ENCODE measurements at regions not wholly inside any gene's neighbourhood (a gene's known extent, or its start where the extent isn't known, plus 50 kb on each side); places are given as distances from the start of the nearest gene placed in this dataset.

DNA sequence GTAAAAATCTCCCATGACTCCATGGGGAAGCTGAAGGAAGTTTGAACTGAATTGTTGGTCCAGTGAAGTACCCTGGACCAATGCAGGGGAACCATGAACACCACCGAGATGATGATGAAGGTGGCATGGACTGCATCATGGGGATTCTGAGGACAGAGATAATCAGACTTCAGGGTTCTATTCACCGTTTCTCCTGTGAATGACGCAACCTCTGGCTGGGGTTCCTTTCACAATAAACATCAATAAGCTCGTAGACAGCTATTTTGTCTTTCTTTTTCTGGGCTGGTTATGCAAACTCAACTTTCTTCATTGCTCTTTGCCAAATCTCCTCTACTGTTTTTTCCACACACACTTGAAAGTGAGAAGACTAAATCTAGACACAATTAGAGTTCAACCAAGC, 87.9 kb upstream of the NKX2-2 start (continued):
- TF ChIP-seq, protein P1, sequence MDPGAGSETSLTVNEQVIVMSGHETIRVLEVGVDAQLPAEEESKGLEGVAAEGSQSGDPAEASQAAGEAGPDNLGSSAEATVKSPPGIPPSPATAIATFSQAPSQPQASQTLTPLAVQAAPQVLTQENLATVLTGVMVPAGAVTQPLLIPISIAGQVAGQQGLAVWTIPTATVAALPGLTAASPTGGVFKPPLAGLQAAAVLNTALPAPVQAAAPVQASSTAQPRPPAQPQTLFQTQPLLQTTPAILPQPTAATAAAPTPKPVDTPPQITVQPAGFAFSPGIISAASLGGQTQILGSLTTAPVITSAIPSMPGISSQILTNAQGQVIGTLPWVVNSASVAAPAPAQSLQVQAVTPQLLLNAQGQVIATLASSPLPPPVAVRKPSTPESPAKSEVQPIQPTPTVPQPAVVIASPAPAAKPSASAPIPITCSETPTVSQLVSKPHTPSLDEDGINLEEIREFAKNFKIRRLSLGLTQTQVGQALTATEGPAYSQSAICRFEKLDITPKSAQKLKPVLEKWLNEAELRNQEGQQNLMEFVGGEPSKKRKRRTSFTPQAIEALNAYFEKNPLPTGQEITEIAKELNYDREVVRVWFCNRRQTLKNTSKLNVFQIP (CRISPR knock-in tag; IDR thresholded peaks at IDR 0.05; ENCODE audit: borderline replicate concordance, low read depth) = no peak
- no peak for TF ChIP-seq BACH2 (CRISPR knock-in tag; IDR thresholded peaks at IDR 0.05; ENCODE audit: borderline replicate concordance)
- TF ChIP-seq ISL1 (CRISPR knock-in tag; IDR thresholded peaks at IDR 0.05) = no peak
- TF ChIP-seq ZNF70 (CRISPR knock-in tag; IDR thresholded peaks at IDR 0.05) = no peak
- no peak for TF ChIP-seq RARB (CRISPR knock-in tag; IDR thresholded peaks at IDR 0.05)
- no peak for TF ChIP-seq SNAI2 (CRISPR knock-in tag; IDR thresholded peaks at IDR 0.05)
- no peak for TF ChIP-seq TOX (CRISPR knock-in tag; IDR thresholded peaks at IDR 0.05; ENCODE audit: borderline replicate concordance)
- no peak for TF ChIP-seq ZNF8 (CRISPR knock-in tag; IDR thresholded peaks at IDR 0.05)
- no peak for TF ChIP-seq TCF4 (CRISPR knock-in tag; IDR thresholded peaks at IDR 0.05; ENCODE audit: borderline replicate concordance)
- TF ChIP-seq, protein P2, sequence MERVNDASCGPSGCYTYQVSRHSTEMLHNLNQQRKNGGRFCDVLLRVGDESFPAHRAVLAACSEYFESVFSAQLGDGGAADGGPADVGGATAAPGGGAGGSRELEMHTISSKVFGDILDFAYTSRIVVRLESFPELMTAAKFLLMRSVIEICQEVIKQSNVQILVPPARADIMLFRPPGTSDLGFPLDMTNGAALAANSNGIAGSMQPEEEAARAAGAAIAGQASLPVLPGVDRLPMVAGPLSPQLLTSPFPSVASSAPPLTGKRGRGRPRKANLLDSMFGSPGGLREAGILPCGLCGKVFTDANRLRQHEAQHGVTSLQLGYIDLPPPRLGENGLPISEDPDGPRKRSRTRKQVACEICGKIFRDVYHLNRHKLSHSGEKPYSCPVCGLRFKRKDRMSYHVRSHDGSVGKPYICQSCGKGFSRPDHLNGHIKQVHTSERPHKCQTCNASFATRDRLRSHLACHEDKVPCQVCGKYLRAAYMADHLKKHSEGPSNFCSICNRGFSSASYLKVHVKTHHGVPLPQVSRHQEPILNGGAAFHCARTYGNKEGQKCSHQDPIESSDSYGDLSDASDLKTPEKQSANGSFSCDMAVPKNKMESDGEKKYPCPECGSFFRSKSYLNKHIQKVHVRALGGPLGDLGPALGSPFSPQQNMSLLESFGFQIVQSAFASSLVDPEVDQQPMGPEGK (CRISPR knock-in tag; IDR thresholded peaks at IDR 0.05; ENCODE audit: borderline replicate concordance) = no peak
- no peak for TF ChIP-seq PPARA (CRISPR knock-in tag; IDR thresholded peaks at IDR 0.05; ENCODE audit: borderline replicate concordance)
- TF ChIP-seq ZFP3 (CRISPR knock-in tag; IDR thresholded peaks at IDR 0.05) = no peak

DNA sequence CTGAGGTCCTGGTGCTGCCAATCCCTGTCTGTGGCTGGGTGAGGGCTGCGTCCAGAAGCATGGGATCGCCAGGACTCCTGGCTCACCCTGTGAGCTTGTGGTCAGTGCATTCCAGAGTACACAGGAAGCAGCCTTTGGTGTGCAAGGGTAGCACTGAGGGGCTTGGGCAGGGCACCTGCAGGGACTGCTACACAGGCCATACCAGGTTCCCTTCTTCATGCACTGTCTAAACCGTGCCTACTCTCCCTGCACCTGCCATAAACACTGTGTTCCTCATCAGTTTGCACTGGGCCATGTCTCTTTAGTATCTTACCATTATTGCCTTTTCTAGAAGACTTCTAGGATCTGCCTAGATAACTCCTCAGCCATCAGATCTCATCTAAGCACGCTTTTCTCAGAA, 72.8 kb upstream of the NKX2-2 start:
- TF ChIP-seq, protein P2 (CRISPR knock-in tag; IDR thresholded peaks at IDR 0.05; ENCODE audit: borderline replicate concordance) = no peak
- no peak for TF ChIP-seq ZNF565 (CRISPR knock-in tag; conservative IDR thresholded peaks at IDR 0.05; ENCODE audit: low read depth)
- TF ChIP-seq PPARA (CRISPR knock-in tag; IDR thresholded peaks at IDR 0.05; ENCODE audit: borderline replicate concordance) = no peak
- ATAC-seq = no peak

DNA sequence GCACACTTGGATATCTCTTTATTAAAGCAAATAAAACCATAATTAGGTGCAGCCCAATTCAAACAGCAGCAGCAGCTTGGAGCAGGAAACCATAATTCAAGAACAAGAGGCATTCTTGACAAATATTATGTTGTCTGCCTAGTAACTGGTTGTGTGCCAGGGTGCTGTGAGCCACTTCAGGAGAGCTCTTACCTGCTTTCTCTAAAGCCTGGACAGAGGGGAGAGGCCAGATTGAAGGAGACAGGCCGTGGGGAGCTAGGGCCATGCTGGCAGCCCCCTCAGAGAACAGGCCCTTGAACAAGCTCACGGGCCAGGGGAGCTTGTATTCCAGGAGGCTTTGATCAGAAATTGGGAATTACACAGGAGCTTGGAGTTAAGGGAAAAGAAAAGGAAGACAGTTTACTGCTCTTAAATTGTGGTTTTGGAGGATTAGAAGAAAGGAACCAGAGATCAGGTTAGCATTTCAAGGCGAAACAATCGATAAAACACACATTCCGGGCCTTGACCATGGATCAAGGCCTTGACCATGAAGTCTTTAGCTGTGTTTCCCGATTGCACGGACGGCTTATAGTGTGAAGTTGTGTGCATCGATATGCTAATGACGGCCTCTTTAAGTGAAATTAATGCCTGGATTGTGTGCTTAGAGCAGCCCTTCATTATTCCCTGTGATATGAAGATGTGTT, 69.8 kb upstream of the NKX2-2 start:
- ATAC-seq = no peak

More for the DNA sequence above, 69.8 kb upstream of the NKX2-2 start:
- TF ChIP-seq CSDC2 (CRISPR knock-in tag; IDR thresholded peaks at IDR 0.05) = no peak
- TF ChIP-seq ZNF70 (CRISPR knock-in tag; IDR thresholded peaks at IDR 0.05) = no peak
- TF ChIP-seq, protein P2 (CRISPR knock-in tag; IDR thresholded peaks at IDR 0.05; ENCODE audit: borderline replicate concordance) = no peak
- no peak for TF ChIP-seq TCF4 (CRISPR knock-in tag; IDR thresholded peaks at IDR 0.05; ENCODE audit: borderline replicate concordance)
- no peak for TF ChIP-seq RARB (CRISPR knock-in tag; IDR thresholded peaks at IDR 0.05)
- TF ChIP-seq, protein P1 (CRISPR knock-in tag; IDR thresholded peaks at IDR 0.05; ENCODE audit: borderline replicate concordance, low read depth) = no peak
- TF ChIP-seq TOX (CRISPR knock-in tag; IDR thresholded peaks at IDR 0.05; ENCODE audit: borderline replicate concordance) = no peak
- TF ChIP-seq ZNF8 (CRISPR knock-in tag; IDR thresholded peaks at IDR 0.05) = no peak
- TF ChIP-seq ZFP3 (CRISPR knock-in tag; IDR thresholded peaks at IDR 0.05) = no peak
- no peak for TF ChIP-seq BACH2 (CRISPR knock-in tag; IDR thresholded peaks at IDR 0.05; ENCODE audit: borderline replicate concordance)
- TF ChIP-seq ISL1 (CRISPR knock-in tag; IDR thresholded peaks at IDR 0.05) = no peak
- TF ChIP-seq, protein P3, sequence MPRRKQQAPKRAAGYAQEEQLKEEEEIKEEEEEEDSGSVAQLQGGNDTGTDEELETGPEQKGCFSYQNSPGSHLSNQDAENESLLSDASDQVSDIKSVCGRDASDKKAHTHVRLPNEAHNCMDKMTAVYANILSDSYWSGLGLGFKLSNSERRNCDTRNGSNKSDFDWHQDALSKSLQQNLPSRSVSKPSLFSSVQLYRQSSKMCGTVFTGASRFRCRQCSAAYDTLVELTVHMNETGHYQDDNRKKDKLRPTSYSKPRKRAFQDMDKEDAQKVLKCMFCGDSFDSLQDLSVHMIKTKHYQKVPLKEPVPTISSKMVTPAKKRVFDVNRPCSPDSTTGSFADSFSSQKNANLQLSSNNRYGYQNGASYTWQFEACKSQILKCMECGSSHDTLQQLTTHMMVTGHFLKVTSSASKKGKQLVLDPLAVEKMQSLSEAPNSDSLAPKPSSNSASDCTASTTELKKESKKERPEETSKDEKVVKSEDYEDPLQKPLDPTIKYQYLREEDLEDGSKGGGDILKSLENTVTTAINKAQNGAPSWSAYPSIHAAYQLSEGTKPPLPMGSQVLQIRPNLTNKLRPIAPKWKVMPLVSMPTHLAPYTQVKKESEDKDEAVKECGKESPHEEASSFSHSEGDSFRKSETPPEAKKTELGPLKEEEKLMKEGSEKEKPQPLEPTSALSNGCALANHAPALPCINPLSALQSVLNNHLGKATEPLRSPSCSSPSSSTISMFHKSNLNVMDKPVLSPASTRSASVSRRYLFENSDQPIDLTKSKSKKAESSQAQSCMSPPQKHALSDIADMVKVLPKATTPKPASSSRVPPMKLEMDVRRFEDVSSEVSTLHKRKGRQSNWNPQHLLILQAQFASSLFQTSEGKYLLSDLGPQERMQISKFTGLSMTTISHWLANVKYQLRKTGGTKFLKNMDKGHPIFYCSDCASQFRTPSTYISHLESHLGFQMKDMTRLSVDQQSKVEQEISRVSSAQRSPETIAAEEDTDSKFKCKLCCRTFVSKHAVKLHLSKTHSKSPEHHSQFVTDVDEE (CRISPR knock-in tag; IDR thresholded peaks at IDR 0.05) = no peak
- no peak for TF ChIP-seq ESRRG (CRISPR knock-in tag; IDR thresholded peaks at IDR 0.05)
- TF ChIP-seq ZC3H10 (CRISPR knock-in tag; IDR thresholded peaks at IDR 0.05) = no peak
- TF ChIP-seq ZFP30 (CRISPR knock-in tag; IDR thresholded peaks at IDR 0.05) = no peak
- no peak for TF ChIP-seq ARNTL (CRISPR knock-in tag; IDR thresholded peaks at IDR 0.05; ENCODE audit: borderline replicate concordance, low read depth)
- TF ChIP-seq, protein P4, sequence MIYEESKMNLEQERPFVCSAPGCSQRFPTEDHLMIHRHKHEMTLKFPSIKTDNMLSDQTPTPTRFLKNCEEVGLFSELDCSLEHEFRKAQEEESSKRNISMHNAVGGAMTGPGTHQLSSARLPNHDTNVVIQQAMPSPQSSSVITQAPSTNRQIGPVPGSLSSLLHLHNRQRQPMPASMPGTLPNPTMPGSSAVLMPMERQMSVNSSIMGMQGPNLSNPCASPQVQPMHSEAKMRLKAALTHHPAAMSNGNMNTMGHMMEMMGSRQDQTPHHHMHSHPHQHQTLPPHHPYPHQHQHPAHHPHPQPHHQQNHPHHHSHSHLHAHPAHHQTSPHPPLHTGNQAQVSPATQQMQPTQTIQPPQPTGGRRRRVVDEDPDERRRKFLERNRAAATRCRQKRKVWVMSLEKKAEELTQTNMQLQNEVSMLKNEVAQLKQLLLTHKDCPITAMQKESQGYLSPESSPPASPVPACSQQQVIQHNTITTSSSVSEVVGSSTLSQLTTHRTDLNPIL (CRISPR knock-in tag; IDR thresholded peaks at IDR 0.05; ENCODE audit: low read depth) = no peak
- no peak for TF ChIP-seq PPARA (CRISPR knock-in tag; IDR thresholded peaks at IDR 0.05; ENCODE audit: borderline replicate concordance)
- no peak for TF ChIP-seq ZNF565 (CRISPR knock-in tag; conservative IDR thresholded peaks at IDR 0.05; ENCODE audit: low read depth)
